T-helper 1 cell treated with Interleukin-12 subunit alpha and Interleukin-12 subunit beta and Interleukin-4 antibody, amounts not matched to agents 30 ng/mL and 1 ng/mL, for 36 hours (primary cell): ENCODE measurements at regions not wholly inside any gene's neighbourhood (a gene's known extent, or its start where the extent isn't known, plus 50 kb on each side); places are given as distances from the start of the nearest gene placed in this dataset.

Source experiments
- intact Hi-C: fragments of 100-400 bp; cut with micrococcal nuclease; formaldehyde crosslinking; loops from one replicate; pipeline ENCODE4 v1.15.1; 2024

- intact Hi-C loops: no loop called here
Observed at GRCh38 chr9:627336-627970, 214.0 kb upstream of the DMRT1 start.

- intact Hi-C loops: no loop called here
Observed at GRCh38 chr9:629146-629545, 212.4 kb upstream of the DMRT1 start.

- intact Hi-C loops: no loop called here
Observed at GRCh38 chr9:630817-631216, 210.7 kb upstream of the DMRT1 start.

GRCh38 chr9:631596-631995, 209.9 kb upstream of the DMRT1 start:
- intact Hi-C loops: no loop called here

- intact Hi-C loops: no loop called here
Observed at GRCh38 chr9:633461-633860, 208.0 kb upstream of the DMRT1 start.

GRCh38 chr9:636931-637591, 204.4 kb upstream of the DMRT1 start:
- intact Hi-C loops: no loop called here

- intact Hi-C loops: no loop called here
Observed at GRCh38 chr9:638152-638551, 203.3 kb upstream of the DMRT1 start.

GRCh38 chr9:642014-642413, 199.5 kb upstream of the DMRT1 start:
- intact Hi-C loops: no loop called here

- intact Hi-C loops: no loop called here
Observed at GRCh38 chr9:643966-644365, 197.5 kb upstream of the DMRT1 start.

- intact Hi-C loops: no loop called here
Observed at GRCh38 chr9:647522-647921, 194.0 kb upstream of the DMRT1 start.

- intact Hi-C loops: loop anchor here (2.0 kb wide), 1 partner anchor 21 kb away; no protein-coding TSS in a partner anchor
Observed at GRCh38 chr9:649128-650074, 192.1 kb upstream of the DMRT1 start.

- intact Hi-C loops: loop anchor here (2.0 kb wide), 1 partner anchor 20 kb away; no protein-coding TSS in a partner anchor
Observed at GRCh38 chr9:650362-650761, 191.1 kb upstream of the DMRT1 start.

GRCh38 chr9:651371-651770, 190.1 kb upstream of the DMRT1 start:
- intact Hi-C loops: loop anchor here (2.0 kb wide), 1 partner anchor 19 kb away; no protein-coding TSS in a partner anchor

GRCh38 chr9:652914-653313, 188.6 kb upstream of the DMRT1 start:
- intact Hi-C loops: no loop called here

GRCh38 chr9:653421-653820, 188.1 kb upstream of the DMRT1 start:
- intact Hi-C loops: no loop called here

- intact Hi-C loops: no loop called here
Observed at GRCh38 chr9:653856-654387, 187.6 kb upstream of the DMRT1 start.

- intact Hi-C loops: no loop called here
Observed at GRCh38 chr9:655875-656274, 185.6 kb upstream of the DMRT1 start.

GRCh38 chr9:656926-657568, 184.4 kb upstream of the DMRT1 start:
- intact Hi-C loops: no loop called here

- intact Hi-C loops: no loop called here
Observed at GRCh38 chr9:659286-659685, 182.2 kb upstream of the DMRT1 start.

- intact Hi-C loops: no loop called here
Observed at GRCh38 chr9:660227-660626, 181.3 kb upstream of the DMRT1 start.

- intact Hi-C loops: no loop called here
Observed at GRCh38 chr9:663541-663940, 178.0 kb upstream of the DMRT1 start.
